ENCODE measurements at regions not wholly inside any gene's neighbourhood (a gene's known extent, or its start where the extent isn't known, plus 50 kb on each side); places are given as distances from the start of the nearest gene placed in this dataset.

DNA sequence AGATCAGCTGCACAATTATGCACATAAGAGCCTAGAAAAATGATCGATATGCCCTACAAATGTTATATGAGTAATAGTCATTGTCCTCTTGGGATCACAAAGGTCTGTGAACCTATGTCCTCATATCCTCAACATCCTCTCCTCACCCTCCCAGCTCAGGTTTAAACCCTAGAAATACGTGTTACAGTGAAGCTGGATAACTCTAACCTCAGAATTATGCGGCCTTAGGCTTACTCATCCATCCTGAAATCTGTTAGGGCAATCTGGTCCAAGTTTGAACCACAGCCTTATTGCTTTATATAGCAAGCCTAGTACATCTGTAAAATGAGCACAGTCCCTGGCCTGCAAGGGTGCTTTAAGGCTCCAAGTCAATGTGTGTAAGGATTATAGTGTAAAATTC lies 84.2 kb upstream of the FRMD4A start:
- TF ChIP-seq POLR2A (IDR thresholded peaks at IDR 0.05) (no peak), CTCF (IDR thresholded peaks at IDR 0.05 in 4 of 5, conservative IDR thresholded peaks at IDR 0.05 in 1 of 5) (no peak)
